Suprapubic skin (tissue), 4 donors: ENCODE measurements at regions not wholly inside any gene's neighbourhood (a gene's known extent, or its start where the extent isn't known, plus 50 kb on each side); places are given as distances from the start of the nearest gene placed in this dataset.
"Not testable (repeated sequence)": the region's sequence is repeated elsewhere in the genome, so short reads cannot be mapped to it uniquely, and the experiment has no call there.

Experiments
- EP300 ChIP-seq: sonication (generic); formaldehyde crosslinking; IDR thresholded peaks from one replicate; pipeline ENCODE4 v1.6.1; 2017; ENCODE audit warnings: antibody characterized with exemption
- POLR2A ChIP-seq, 2 donors: fragments of 450-650 bp; IDR thresholded peaks; one replicate each; pipeline ENCODE4 v1.6.1; 2017; ENCODE audit warnings: antibody characterized with exemption in 2 of 2, mild to moderate bottlenecking in 2 of 2, moderate library complexity in 2 of 2
- POLR2AphosphoS5 ChIP-seq, 3 donors: sonication (generic); formaldehyde crosslinking; IDR thresholded peaks; one replicate each; pipeline ENCODE4 v1.6.1; 2017; ENCODE audit warnings: antibody characterized with exemption in 3 of 3
- TF ChIP-seq, protein P1 (sequence below), 2 donors: fragments of 200-600 bp in 1 of 2; fragments of 450-650 bp in 1 of 2; sonication (generic) in 1 of 2; IDR thresholded peaks; one replicate each; pipeline ENCODE4 v1.5.1; 2016 to 2019; ENCODE audit warnings: antibody characterized with exemption in 2 of 2, mild to moderate bottlenecking in 1 of 2, moderate library complexity in 1 of 2

- not testable (repeated sequence) for TF ChIP-seq POLR2A (IDR thresholded peaks at IDR 0.05); POLR2AphosphoS5 (IDR thresholded peaks at IDR 0.05); EP300
- TF ChIP-seq, protein P1, sequence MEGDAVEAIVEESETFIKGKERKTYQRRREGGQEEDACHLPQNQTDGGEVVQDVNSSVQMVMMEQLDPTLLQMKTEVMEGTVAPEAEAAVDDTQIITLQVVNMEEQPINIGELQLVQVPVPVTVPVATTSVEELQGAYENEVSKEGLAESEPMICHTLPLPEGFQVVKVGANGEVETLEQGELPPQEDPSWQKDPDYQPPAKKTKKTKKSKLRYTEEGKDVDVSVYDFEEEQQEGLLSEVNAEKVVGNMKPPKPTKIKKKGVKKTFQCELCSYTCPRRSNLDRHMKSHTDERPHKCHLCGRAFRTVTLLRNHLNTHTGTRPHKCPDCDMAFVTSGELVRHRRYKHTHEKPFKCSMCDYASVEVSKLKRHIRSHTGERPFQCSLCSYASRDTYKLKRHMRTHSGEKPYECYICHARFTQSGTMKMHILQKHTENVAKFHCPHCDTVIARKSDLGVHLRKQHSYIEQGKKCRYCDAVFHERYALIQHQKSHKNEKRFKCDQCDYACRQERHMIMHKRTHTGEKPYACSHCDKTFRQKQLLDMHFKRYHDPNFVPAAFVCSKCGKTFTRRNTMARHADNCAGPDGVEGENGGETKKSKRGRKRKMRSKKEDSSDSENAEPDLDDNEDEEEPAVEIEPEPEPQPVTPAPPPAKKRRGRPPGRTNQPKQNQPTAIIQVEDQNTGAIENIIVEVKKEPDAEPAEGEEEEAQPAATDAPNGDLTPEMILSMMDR (IDR thresholded peaks at IDR 0.05) = not testable (repeated sequence)
Measured at GRCh38 chr10:42335653-42336296, 302.6 kb downstream of the ZNF33B start.
